Endodermal cell (in vitro differentiated cells): ENCODE measurements at regions not wholly inside any gene's neighbourhood (a gene's known extent, or its start where the extent isn't known, plus 50 kb on each side); places are given as distances from the start of the nearest gene placed in this dataset.

Experiments
- DNase-seq: peaks from one replicate; pipeline ENCODE4 v3.0.0-alpha.2; 2017
- H3K27ac ChIP-seq: 2 replicates; pipeline ENCODE4 v1.5.1; 2013; ENCODE audit warnings: mild to moderate bottlenecking, low read depth, low read length, moderate library complexity
- H3K27me3 ChIP-seq: 2 replicates; pipeline ENCODE4 v1.6.1; 2013; ENCODE audit warnings: mild to moderate bottlenecking, low read length, moderate library complexity; ENCODE audit not compliant: insufficient read depth, control insufficient read depth, poor library complexity, severe bottlenecking
- H3K36me3 ChIP-seq: 2 replicates; pipeline ENCODE4 v1.7.0; 2013; ENCODE audit warnings: mild to moderate bottlenecking, low read length, moderate library complexity; ENCODE audit not compliant: control insufficient read depth, insufficient read depth
- H3K4me1 ChIP-seq: one replicate; pipeline ENCODE4 v1.7.0; 2013; ENCODE audit warnings: low read length; ENCODE audit not compliant: control insufficient read depth, insufficient read depth
- H3K4me3 ChIP-seq: 2 replicates; pipeline ENCODE4 v1.5.1; 2013; ENCODE audit warnings: mild to moderate bottlenecking, low read length, moderate library complexity
- H3K9ac ChIP-seq: 2 replicates; pipeline ENCODE4 v1.6.1; 2013; ENCODE audit warnings: mild to moderate bottlenecking, low read length, moderate library complexity; ENCODE audit not compliant: poor library complexity, severe bottlenecking; ENCODE audit errors: extremely low read depth
- H3K9me3 ChIP-seq: 2 replicates; pipeline ENCODE4 v1.6.1; 2013; ENCODE audit warnings: mild to moderate bottlenecking, low read length, moderate library complexity; ENCODE audit not compliant: control insufficient read depth
- H3K27ac Mint-ChIP-seq: 2 replicates; pipeline ENCODE4 v1.8.0; 2020; ENCODE audit warnings: mixed read lengths
- H3K27me3 Mint-ChIP-seq: 2 replicates; pipeline ENCODE4 v1.8.0; 2021; ENCODE audit warnings: mild to moderate bottlenecking, mixed read lengths; ENCODE audit not compliant: insufficient read depth
- H3K36me3 Mint-ChIP-seq: 2 replicates; pipeline ENCODE4 v1.8.0; 2020; ENCODE audit warnings: low read depth, mixed read lengths
- H3K4me1 Mint-ChIP-seq: 2 replicates; pipeline ENCODE4 v1.8.0; 2020; ENCODE audit warnings: mixed read lengths
- H3K4me3 Mint-ChIP-seq: 2 replicates; pipeline ENCODE4 v1.8.0; 2020; ENCODE audit warnings: mild to moderate bottlenecking, moderate library complexity, mixed read lengths
- H3K9me3 Mint-ChIP-seq: 2 replicates; pipeline ENCODE4 v1.8.0; 2020; ENCODE audit warnings: mild to moderate bottlenecking, mixed read lengths
- WGBS, 2 experiments: methylation state at CpG; one replicate each; pipeline versions ENCODE4 v1.1.5 to v1.1.7; 2013; ENCODE audit warnings: missing lambda C conversion rate in 2 of 2, mixed read lengths in 1 of 2; ENCODE audit not compliant: insufficient coverage in 1 of 2, insufficient read length in 1 of 2; 5-methylcytosine and 5-hydroxymethylcytosine counted together
- TF ChIP-seq, protein P1 (sequence below): fragments of 200-600 bp; sonication (generic); conservative IDR thresholded peaks from 2 replicates; pipeline ENCODE4 v1.5.0; 2021; ENCODE audit warnings: antibody characterized with exemption, mild to moderate bottlenecking

- Mint-ChIP-seq H3K9me3 (no peaks in the 10 kb centered on the region), H3K27ac (no peak overlapping the region), H3K27me3 (no peaks in the 10 kb centered on the region), H3K4me3 (no peak overlapping the region), H3K36me3 (no peaks in the 10 kb centered on the region), H3K4me1 (no peaks in the 10 kb centered on the region)
- Histone ChIP-seq H3K9me3 (no peaks in the 10 kb centered on the region), H3K36me3 (no peaks in the 10 kb centered on the region), H3K4me1 (no peaks in the 10 kb centered on the region), H3K9ac (no peak overlapping the region), H3K27me3 (no peaks in the 10 kb centered on the region), H3K27ac (no peak overlapping the region), H3K4me3 (no peak overlapping the region)
- WGBS, 2 experiments, result 100% methylated on average over 1 to 2 of the region's 3 CpGs
- no peak for DNase-seq
- TF ChIP-seq, protein P1, sequence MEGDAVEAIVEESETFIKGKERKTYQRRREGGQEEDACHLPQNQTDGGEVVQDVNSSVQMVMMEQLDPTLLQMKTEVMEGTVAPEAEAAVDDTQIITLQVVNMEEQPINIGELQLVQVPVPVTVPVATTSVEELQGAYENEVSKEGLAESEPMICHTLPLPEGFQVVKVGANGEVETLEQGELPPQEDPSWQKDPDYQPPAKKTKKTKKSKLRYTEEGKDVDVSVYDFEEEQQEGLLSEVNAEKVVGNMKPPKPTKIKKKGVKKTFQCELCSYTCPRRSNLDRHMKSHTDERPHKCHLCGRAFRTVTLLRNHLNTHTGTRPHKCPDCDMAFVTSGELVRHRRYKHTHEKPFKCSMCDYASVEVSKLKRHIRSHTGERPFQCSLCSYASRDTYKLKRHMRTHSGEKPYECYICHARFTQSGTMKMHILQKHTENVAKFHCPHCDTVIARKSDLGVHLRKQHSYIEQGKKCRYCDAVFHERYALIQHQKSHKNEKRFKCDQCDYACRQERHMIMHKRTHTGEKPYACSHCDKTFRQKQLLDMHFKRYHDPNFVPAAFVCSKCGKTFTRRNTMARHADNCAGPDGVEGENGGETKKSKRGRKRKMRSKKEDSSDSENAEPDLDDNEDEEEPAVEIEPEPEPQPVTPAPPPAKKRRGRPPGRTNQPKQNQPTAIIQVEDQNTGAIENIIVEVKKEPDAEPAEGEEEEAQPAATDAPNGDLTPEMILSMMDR, result no peak
These were observed 956.9 kb upstream of the SLC39A10 start for GRCh38 chr2:194700116-194700515.

DNA sequence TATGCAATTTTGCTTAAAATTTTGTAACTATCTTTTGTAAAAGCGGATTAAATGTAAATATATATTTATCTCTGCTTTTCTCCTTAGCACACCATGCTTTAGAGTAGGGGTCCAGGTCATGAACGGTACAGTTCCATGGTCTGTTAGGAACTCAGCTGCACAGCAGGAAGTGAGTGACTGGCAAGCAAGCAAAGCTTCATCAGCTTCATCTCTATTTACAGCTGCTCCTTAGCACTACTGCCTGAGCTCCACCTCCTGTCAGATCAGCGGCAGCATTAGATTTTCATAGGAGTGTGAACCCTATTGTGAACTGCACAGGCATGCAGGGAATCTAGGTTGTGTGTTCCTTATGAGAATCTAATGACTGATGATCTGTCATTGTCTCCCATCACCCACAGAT, 959.0 kb upstream of the SLC39A10 start:
- no peaks in the 10 kb centered on the region for H3K27me3 Mint-ChIP-seq
- H3K9me3 Mint-ChIP-seq, result no peaks in the 10 kb centered on the region
- H3K27ac Mint-ChIP-seq, result no peak overlapping the region
- H3K36me3 Mint-ChIP-seq, result no peaks in the 10 kb centered on the region
- DNase-seq, result no peak
- H3K4me3 Mint-ChIP-seq, result no peak overlapping the region
- Histone ChIP-seq H3K27ac (no peak overlapping the region), H3K27me3 (no peaks in the 10 kb centered on the region), H3K4me1 (no peaks in the 10 kb centered on the region), H3K9ac (no peak overlapping the region), H3K4me3 (no peak overlapping the region), H3K36me3 (no peaks in the 10 kb centered on the region), H3K9me3 (no peaks in the 10 kb centered on the region)
- WGBS, 2 experiments, result 80 to 86% methylated on average over 1 to 3 of the region's 3 CpGs
- no peaks in the 10 kb centered on the region for H3K4me1 Mint-ChIP-seq
- TF ChIP-seq, protein P1, result no peak

GRCh38 chr2:194697439-194697838, 959.6 kb upstream of the SLC39A10 start:
- TF ChIP-seq, protein P1, result no peak
- H3K9me3 ChIP-seq, result no peaks in the 10 kb centered on the region
- DNase-seq, result no peak
- Mint-ChIP-seq H3K9me3 (no peaks in the 10 kb centered on the region), H3K4me1 (no peaks in the 10 kb centered on the region), H3K27ac (no peak overlapping the region), H3K36me3 (no peaks in the 10 kb centered on the region), H3K4me3 (no peak overlapping the region), H3K27me3 (no peaks in the 10 kb centered on the region)
- no peaks in the 10 kb centered on the region for H3K27me3 ChIP-seq
- H3K4me1 ChIP-seq, result no peaks in the 10 kb centered on the region
- no peak overlapping the region for H3K27ac ChIP-seq
- no peaks in the 10 kb centered on the region for H3K36me3 ChIP-seq
- no peak overlapping the region for H3K4me3 ChIP-seq
- H3K9ac ChIP-seq, result no peak overlapping the region
